GM19035 (cell line): ENCODE measurements at regions not wholly inside any gene's neighbourhood (a gene's known extent, or its start where the extent isn't known, plus 50 kb on each side); places are given as distances from the start of the nearest gene placed in this dataset.

Source experiments
- ATAC-seq: cut with Tn5 transposase; IDR thresholded peaks from one replicate; pipeline ENCODE4 v1.9.1; 2021; ENCODE audit not compliant: unreplicated experiment

GRCh38 chr5:168147568-168148360, 143.7 kb upstream of the WWC1 start:
- ATAC-seq, result no peak

GRCh38 chr5:168151041-168151440, 140.4 kb upstream of the WWC1 start:
- ATAC-seq, result no peak

- no peak for ATAC-seq
These were observed 138.8 kb upstream of the WWC1 start for GRCh38 chr5:168152660-168153059.

- ATAC-seq, result no peak
These were observed 138.1 kb upstream of the WWC1 start for GRCh38 chr5:168153263-168153875.

GRCh38 chr5:168153876-168154270, 137.6 kb upstream of the WWC1 start:
- ATAC-seq, result no peak

- no peak for ATAC-seq
These were observed 135.9 kb upstream of the WWC1 start for GRCh38 chr5:168155585-168155984.

GRCh38 chr5:168156170-168156569, 135.3 kb upstream of the WWC1 start:
- no peak for ATAC-seq

- no peak for ATAC-seq
These were observed 134.3 kb upstream of the WWC1 start for GRCh38 chr5:168157141-168157540.

GRCh38 chr5:168159425-168159824, 132.0 kb upstream of the WWC1 start:
- peak; percentile 69 for ATAC-seq

- no peak for ATAC-seq
These were observed 129.0 kb upstream of the WWC1 start for GRCh38 chr5:168162464-168162863.

GRCh38 chr5:168163966-168164365, 127.5 kb upstream of the WWC1 start:
- no peak for ATAC-seq

- no peak for ATAC-seq
These were observed 126.1 kb upstream of the WWC1 start for GRCh38 chr5:168165221-168165914.

- ATAC-seq, result no peak
These were observed 125.5 kb upstream of the WWC1 start for GRCh38 chr5:168165977-168166376.

- no peak for ATAC-seq
These were observed 124.1 kb upstream of the WWC1 start for GRCh38 chr5:168167338-168167737.

GRCh38 chr5:168168978-168169698, 122.3 kb upstream of the WWC1 start:
- no peak for ATAC-seq

GRCh38 chr5:168169791-168170190, 121.7 kb upstream of the WWC1 start:
- no peak for ATAC-seq

GRCh38 chr5:168171901-168172759, 119.3 kb upstream of the WWC1 start:
- ATAC-seq, result no peak

GRCh38 chr5:168172760-168173223, 118.7 kb upstream of the WWC1 start:
- ATAC-seq, result no peak

- no peak for ATAC-seq
These were observed 117.1 kb upstream of the WWC1 start for GRCh38 chr5:168174376-168174775.

- no peak for ATAC-seq
These were observed 115.2 kb upstream of the WWC1 start for GRCh38 chr5:168176251-168176650.
